GM19238 (cell line): ENCODE measurements at regions not wholly inside any gene's neighbourhood (a gene's known extent, or its start where the extent isn't known, plus 50 kb on each side); places are given as distances from the start of the nearest gene placed in this dataset.
"Not testable (repeated sequence)": the region's sequence is repeated elsewhere in the genome, so short reads cannot be mapped to it uniquely, and the experiment has no call there.

Experiments
- DNase-seq: peaks from one replicate; pipeline ENCODE4 v3.0.0; 2011; ENCODE audit warnings: low spot score; ENCODE audit not compliant: insufficient read length

DNA sequence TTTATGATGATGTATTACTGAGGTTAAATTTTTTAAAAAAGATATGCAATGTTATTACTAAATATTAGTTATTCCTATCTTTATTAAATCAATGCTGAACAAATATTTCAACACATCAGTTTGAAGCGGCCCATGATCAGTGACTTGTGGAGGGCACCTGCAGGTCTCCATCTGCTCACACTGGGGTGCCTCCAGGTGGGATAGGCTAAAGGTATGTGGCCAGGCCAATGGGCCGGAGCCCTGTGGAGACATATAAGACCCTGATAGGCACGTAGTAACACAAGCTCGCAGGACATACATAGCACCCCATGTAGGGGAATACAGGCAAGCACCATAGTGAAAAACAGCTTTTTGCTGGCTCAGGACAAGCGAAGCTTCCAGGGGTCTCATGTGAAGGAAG, 469.8 kb downstream of the ZNF536 start:
- DNase-seq = no peak

DNA sequence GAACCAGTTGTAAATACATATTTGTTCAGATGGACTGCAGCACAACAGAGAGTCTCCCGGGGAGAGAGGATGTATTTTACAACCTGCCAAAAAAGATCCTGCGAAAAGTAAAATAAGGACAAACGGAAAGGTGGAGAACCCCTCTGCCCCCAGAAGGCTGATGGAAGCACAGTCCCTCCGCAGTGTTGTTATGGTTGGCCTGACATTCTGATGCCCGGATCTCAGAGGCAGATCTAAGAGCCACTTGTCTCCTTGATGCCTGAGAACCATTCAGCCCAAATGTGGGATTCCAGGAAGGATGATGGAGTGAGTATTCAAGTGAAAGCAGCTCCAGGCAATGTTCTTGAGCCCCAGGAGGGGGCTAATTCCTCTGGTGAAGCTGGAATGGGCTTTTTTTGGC, 458.7 kb downstream of the ZNF536 start:
- no peak for DNase-seq

DNA sequence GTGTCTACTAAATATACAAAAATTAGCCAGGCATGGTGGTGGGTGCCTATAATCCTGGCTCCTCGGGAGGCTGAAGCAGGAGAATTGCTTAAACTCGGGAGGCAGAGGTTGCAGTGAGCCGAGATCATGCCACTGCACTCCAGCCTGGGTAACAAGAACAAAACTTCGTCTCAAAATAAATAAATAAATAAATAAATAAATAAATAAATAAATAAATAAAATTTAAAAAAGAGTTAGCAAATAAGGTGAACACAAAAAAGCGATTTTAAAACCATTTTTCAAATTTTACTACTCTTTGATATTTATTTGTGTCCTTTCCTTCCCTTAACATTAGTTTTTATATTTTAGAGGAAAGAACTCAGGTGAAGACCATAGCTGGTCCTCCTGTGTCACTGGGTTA, 453.3 kb downstream of the ZNF536 start:
- DNase-seq = not testable (repeated sequence)

DNA sequence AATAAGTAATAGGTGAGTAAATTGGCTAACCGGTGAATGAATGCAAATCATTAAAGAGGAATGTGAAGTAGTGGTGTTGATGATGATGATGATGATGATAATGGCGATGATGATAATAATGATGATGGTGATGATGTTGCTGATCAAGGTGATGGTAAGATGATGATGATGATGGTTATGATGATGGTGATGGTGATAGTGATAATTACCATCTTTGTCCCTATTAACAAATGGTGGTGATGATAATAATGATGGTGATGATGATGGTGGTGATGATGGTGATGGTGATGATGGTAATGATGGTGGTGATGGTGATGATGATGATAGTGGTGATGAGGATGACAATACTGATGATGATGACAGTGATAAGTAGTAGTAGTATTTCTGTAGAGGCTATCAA, 452.6 kb downstream of the ZNF536 start:
- no peak for DNase-seq

DNA sequence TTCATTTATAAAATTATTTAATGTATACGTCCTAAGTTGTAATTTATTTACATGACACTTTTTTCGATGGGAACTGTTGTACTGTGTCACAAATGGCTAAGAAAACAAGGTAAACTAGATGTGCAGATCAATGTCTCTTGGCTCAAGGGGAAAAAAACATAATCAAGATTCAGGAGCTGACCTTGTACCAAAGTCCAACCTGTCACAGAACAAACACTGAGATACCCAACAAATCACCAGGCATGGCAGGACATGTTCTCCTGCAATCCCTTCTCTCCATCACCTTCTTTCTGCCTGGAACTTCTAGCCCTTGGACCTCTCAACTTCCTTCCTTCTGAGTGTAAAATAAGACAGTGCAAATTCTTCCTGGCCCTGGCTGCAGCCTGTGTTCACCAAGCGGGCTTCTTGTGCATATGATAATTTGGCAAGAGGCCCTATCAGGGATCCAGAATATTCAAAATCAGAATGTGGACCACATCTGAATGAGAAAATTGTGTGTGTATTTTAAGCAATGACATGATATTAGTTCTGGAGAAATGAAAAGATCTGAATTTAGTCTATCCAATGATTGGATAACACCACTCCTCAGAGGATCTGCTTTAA, 445.9 kb downstream of the ZNF536 start:
- DNase-seq = no peak

DNA sequence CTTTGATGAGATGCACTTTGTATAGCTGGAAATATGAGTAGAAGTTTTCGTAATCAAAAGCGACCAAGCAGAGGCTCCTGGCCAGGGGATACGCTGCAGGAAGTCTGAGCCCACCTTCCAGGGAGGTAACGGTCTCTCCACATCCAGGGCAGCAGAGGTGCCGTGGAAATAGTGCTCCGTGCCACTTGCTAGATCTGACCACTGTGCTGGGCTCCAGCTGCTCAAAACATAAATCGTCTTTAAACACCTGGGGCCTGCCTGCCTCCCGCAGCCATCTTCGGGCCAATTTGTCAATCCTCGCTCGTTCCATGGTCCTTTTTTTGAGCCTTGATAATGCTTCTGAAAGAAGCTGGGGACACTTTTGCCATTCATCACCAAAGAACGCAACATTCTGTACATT, 445.0 kb downstream of the ZNF536 start:
- no peak for DNase-seq

DNA sequence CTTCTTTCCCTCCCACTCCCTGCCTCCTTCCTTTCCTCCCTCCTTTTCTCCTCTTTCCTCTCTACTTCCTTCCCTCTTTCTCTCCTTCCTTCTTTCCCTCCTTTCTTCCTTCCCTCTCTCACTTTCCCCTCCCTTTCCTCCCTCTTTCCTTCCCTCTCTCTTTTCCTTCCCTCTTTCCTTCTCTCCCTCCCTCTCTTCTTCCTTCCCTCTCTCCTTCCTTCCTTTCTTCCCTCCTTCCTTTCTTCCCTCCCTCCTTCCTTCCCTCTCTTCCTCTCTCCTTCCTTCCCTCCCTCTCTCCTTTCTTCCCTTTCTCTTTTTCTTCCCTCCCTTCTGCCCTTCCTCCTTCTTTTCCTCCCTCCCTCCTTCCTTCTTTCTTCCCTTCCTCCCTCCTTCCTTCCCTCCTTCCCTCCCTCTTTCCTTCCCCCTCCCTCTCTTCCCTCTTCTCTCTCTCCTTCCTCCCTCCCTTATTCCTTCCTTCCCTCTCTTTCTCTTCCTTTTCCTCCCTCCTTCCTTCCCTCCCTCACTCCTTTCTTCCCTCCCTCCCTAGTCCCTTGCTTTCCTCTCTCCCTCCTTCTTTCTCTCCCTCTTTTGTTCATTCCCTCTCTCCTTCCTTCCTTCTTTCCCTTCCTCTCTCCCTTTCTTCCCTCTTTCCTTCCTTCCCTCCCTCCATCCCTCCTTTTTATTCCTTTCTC, 443.9 kb downstream of the ZNF536 start:
- DNase-seq = no peak

DNA sequence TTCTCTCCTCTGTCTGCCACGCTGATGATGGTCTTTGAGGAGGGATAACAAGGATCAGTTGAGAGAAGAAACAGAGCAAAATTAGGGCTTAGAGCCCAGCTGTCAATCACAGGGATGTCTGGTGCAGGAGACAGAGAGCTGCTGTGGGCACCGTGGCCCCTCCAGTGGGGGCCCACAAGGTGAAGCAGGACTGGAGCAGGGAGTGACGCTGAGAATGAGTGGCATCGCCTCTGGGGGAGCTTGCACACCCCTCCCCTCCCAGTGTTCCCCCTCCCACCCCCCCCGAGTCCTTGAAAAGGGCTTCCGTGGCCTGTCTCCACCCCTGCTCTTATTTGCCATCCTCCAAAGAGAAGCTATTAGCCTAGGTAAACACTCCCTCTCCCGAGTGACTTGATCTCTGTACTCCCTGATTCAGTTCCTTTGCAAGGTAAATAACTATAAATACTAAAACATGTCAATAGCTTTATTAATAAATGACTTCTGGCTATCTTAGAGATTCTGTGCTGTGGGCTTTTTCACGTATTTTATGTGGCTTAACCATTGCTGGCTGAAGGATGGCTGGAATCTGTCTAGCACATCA, 440.0 kb downstream of the ZNF536 start:
- DNase-seq = no peak

DNA sequence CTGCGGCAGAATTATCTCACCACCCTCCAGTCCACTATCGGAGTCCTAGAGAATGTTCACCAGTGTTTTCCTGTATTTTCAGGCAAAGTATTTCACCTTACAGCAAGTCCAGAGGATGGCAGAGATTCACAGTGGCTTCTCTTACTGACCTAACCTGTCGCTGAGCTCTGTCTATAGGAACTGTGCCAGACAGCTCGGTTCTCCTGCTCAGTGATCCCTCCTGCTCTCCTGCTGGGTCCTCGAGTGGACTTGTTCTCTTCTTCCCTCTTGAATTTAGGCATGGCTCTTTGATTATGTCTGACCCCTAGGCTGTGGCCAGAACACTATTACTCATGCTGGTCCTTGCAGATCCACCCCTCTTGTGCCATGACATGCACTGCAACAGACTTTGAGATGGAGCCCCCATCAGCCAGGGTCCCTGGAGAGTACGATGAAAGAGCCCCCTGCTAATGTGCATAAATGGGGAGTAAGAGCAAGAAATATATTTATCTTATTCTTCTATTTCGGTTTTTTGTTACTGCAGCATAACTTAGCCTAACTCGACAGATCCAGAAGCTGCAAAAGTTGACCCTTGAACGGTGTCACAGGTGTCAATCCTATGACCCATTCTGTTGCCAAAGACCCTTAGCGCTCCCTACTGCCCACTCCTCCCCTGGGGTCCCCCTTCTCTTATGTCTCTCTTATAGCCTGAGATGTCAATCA, 439.4 kb downstream of the ZNF536 start:
- no peak for DNase-seq

DNA sequence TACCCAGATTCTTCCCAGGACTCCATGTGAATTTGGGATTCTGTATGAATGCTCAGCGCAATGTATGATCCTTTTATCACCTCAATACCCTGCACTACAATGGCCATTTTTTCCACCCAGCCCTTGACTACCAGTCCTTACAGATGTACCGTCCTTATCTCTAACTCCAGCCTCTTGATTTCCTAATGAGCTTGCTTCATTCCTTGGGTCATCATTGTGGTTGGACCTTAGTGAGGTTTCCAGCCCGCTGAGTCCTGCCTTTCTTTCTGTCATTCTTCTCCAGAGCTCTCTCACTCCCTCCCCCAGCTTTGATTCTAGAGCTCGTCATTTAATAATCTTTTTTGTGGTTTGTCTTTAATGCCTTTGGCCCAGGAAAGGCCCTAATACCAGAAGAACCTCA, 438.5 kb downstream of the ZNF536 start:
- no peak for DNase-seq

DNA sequence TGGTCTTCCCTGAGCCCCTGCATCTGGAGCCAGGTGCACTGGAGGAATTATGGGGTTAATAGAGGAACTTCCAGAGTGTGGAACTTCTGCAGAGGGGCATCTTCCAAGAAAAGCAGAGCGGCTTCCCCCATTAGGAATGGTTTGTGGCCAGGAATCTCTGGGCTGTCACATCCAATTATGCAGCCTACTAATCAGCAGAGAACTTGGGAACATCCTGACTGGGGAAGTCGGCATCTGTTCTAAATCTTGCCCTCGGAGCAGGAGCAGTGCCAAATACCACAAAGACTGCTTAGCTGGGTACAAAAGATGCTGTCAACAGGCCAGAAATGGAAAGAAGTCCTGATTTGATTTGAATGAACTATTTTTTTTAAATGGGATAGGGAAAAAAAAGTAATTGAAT, 435.1 kb downstream of the ZNF536 start:
- DNase-seq = no peak

DNA sequence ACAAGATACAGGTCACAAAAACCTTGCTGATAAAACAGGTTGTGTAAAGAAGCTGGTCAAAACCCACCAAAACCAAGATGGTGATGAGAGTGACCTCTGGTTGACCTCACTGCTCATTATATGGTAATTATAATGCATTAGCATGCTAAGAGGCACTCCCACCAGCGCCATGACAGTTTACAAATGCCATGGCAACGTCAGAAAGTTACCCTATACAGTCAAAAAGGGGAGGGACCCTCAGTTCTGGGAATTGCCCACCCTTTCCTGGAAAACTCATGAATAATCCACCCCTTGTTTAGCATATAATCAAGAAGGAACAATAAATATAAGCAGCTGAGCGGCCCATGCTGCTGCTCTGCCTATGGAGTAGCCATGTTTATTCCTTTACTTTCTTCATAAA, 434.1 kb downstream of the ZNF536 start:
- no peak for DNase-seq

DNA sequence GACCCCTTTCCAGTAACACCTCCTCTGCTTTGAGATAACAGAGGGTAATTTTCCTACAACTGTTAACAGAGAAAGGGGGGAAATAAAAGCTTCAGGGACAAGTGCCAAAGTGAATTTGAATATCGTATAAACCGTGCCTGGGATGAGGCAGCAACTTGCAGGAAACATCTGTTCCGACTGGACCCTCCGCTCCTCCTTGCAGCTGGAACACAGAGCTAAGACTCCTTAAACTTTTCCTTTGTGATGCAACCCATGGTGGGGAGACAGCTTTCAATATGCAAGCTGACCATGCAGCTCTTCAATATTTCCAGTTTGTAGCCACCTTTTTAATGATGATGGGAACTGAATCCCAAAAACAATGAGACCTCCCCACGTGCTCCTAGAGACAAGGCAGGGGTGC, 432.6 kb downstream of the ZNF536 start:
- no peak for DNase-seq

DNA sequence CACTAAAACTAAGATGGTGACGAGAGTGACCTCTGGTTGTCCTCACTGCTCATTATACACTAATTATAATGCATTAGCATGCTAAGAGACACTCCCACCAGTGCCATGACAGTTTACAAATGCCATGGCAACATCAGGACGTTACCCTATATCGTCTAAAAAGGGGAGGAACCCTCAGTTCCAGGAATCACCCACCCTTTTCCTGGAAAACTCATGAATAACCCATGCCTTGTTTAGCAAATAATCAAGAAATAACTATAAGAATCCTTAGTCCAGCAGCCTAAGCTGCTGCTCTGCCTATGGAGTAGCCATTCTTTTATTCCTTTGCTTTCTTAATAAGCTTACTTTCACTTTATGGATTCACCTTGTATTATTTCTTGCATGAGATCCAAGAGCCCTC, 432.1 kb downstream of the ZNF536 start:
- DNase-seq = not testable (repeated sequence)

DNA sequence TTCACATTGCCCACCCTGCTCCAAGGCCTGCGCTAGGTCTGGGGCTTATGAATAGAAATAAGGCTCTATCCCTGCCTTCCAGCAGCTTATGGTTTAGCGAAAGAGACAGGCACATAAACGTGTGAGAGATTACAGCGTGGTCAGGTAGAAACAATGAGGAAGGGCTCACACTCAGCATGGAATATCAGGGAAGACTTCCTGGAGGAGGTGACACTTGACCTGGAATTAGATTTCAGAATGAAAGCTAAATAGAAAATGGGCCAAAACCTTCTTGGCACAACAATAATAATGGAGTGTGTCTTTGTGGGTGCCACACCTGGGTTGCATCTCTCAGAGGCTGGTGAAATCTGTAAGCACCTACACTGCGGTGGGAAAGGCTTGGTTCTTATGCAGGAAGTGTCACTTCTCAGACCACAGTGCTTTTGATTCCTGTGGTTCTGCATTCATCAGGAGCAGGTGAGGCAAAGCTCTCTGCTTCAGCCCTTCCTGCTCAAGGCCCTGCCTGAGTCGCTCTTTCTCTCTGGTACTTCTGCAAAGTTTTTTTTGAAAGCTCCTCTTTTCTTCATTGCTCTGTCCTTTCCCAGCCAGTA, 430.3 kb downstream of the ZNF536 start:
- DNase-seq = no peak

DNA sequence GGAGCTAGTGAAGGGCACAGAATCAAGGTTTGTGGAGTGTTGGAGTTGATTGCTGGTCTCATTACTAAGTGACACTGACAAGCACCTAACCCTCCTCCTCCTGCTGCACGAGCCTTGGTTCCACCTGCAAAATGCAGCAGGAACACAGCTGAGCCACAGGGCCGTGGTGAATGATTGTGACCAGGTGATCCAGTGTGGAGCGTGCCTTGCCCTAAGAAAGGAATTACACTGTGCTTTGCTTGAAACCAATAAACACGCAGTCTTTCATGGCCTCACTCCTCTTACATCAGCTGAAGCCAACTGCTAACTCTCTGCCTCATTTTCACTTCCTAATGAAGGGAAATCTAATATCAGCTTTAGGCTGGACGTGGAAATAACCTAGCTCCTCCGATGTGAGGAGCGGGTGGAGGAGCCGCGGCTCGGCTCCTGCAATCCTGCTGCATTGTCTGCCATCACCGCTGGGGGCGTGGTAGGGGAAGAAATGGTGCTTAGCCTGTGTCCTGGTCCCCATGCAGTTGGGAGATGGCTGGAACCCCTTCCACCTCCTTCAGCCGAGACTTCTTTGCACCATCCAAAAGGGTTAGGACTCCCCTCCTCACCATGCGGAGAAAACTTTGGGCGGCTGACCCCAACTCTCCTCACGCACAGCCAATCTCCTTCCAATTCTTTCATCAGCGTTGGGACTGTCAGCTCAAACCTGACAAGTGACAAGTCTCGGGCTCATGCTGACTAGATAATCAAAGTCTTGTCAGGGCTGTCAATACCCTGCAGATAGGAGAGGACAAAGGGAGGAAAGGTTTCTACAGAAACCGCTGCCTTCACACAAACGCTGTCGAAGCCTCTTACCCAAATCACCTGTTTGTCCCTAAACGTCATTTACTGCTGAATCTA, 427.9 kb downstream of the ZNF536 start:
- no peak for DNase-seq

DNA sequence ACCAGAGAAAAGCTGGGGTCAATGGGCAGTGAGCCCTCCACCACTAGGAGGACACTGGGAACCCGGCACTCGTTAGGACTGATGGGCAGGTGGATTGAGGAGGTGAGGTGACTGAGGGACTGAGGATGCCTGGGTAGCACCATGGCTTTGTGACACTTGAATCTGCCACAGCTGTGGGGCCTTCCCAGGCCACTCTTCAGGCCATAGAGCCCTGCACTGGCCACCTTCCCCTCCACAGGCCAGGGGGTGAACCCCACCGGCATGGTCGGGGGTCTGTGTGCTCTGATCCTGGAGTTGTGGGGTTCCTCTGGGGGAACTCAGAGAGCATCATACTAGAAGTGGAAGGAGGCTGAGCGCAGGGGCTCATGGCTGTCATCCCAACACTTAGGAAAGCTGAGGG, 423.5 kb downstream of the ZNF536 start:
- DNase-seq = no peak

DNA sequence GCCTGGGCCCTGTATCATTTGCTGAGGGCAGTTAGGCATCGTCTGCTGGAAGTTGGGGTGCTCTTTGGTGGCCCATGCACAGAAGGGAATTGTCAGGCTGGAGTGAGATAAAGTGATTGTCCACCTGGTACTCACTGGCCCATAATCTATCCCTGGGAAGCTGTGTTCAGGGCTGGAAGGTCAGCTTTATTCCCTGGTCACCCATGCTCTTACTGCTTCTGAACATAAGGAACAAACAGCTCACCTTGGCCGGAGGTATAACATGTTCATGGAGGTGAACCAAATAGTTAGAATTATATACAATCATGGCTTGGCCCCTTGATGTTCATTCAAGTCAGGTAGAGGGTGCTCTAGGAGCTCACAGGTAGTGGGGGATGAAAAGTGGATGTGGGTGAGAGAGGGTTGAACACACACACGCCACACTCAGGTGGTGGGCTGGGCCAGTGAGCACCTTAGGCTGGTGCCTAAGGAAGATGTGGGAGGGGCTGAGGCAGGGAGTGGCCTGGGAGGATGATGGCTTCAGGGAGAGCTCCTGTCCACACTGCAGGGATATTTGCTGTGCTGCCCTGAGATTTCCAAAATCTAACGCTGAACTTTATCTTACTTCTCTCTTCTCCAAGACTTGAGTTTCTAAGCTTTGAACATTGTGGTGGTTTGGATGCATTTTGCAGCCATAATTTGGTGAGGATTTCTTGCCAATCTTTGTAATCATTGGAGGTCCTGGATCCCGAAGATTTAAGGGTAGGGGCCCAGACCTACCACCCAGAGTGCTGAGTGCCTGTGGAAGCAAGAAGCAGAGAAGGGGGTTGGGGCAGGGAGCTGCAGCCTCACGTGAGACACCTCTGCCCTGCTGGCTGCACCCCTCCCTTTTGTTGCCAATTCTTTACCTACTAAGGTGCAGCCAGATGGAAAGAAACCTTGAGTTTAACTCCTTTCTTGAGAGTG, 420.6 kb downstream of the ZNF536 start:
- DNase-seq = no peak

DNA sequence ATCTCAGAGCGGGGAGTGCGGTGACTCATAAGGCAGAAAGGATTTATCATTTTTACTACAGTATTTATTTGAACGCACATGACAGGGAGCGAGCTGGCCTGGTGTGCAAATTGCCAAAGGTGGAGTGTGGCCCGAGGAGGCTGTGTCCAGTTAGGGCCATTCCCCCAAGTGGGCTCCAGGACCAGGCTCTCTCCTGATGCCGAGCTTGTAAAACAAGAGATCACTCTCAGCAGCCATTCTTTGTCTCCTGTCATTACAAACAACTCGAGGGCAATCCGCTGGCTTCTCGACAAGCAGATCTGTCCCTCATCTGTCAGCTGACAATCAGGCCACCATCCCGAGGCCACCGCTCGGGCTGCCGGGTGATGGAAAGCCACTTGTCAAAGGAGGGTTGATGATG, 418.9 kb downstream of the ZNF536 start:
- DNase-seq = no peak

DNA sequence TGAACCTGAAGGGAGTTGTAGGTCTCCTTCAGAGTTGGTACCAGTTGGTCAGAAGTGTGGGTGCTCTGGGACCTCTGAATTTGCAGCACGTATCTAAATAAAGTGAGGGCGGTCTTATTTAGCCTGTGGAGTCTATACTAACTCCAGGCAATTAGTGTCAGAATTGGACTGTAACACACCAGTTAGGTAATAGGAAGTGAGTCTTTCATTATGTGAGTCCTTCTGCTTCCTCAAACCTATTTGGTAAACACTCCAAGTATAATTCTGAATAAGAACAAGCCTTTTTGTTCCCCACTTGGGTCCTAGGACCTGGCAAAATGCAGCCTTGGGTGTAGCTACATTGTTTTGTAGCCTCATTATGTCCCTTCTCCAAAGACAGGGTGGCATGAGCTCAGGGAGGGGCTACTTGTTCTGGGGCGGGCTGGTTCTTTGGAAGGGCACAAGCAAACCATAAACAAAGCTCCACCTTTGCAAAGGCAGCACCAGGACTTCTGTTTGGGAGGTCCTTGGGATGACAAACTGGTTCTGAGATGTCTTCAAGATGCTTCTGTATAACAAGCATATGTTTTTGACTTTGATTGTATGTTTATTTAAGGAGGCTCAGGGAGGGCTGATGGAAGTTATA, 418.0 kb downstream of the ZNF536 start:
- DNase-seq = no peak
